D721Med (cell line): ENCODE measurements at regions not wholly inside any gene's neighbourhood (a gene's known extent, or its start where the extent isn't known, plus 50 kb on each side); places are given as distances from the start of the nearest gene placed in this dataset.
A peak's percentile ranks its signal among the peaks of the same experiment; 100 is the strongest.
"Not testable (repeated sequence)": the region's sequence is repeated elsewhere in the genome, so short reads cannot be mapped to it uniquely, and the experiment has no call there.

Experiments used
- DNase-seq: peaks from one replicate; pipeline ENCODE4 v3.0.0; 2011; ENCODE audit warnings: low spot score; ENCODE audit not compliant: insufficient read length
- FAIRE-seq: peaks from 2 replicates; lab custom pipeline; 2011; peaks lifted over from hg19 to GRCh38; lab: Jason Lieb, UNC
- TF ChIP-seq, protein P1 (sequence below): IDR thresholded peaks from 2 replicates; pipeline ENCODE4 v1.5.1; 2012; ENCODE audit warnings: mild to moderate bottlenecking, control low read depth; ENCODE audit not compliant: insufficient read depth; ENCODE audit errors: missing control alignments

DNA sequence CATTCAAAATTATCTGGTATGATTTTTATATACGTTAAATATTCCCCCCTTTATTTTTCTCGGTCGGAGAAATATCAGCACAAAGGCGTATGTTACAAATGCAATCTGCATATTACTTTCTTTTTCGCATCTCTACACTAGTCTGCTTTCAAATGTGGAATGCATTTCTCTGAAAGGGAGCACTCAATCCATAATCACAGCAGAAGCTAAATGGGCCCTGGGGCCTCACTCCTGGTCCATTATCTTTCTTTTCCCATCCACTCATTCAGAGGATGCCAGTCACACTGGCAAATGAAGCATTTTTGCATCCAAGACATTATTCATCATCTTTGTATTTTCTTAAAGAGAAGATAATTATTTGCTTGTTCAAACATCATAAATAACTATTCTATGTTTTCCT, 295.2 kb upstream of the LRP1B start:
- FAIRE-seq, result no peak
- TF ChIP-seq, protein P1, sequence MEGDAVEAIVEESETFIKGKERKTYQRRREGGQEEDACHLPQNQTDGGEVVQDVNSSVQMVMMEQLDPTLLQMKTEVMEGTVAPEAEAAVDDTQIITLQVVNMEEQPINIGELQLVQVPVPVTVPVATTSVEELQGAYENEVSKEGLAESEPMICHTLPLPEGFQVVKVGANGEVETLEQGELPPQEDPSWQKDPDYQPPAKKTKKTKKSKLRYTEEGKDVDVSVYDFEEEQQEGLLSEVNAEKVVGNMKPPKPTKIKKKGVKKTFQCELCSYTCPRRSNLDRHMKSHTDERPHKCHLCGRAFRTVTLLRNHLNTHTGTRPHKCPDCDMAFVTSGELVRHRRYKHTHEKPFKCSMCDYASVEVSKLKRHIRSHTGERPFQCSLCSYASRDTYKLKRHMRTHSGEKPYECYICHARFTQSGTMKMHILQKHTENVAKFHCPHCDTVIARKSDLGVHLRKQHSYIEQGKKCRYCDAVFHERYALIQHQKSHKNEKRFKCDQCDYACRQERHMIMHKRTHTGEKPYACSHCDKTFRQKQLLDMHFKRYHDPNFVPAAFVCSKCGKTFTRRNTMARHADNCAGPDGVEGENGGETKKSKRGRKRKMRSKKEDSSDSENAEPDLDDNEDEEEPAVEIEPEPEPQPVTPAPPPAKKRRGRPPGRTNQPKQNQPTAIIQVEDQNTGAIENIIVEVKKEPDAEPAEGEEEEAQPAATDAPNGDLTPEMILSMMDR, result no peak
- no peak for DNase-seq

DNA sequence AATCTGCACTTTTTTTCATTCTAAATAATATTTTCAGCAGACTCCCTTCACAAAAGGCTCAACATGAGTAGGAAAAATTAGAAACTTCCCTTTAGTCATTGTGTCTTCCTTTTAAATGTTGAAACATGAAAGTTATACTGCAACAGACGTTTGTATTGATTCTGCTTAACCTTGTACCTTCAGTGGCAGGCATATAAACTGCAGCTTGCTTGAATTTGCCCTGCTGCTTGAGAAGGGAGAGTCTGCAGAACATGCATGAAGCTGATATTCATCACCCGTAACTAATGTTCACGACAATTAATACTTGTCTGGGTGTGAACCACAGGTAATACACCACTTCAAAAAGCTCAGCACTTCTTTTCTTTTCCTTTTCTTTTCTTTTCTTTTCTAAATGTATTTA, 294.7 kb upstream of the LRP1B start:
- DNase-seq (no peak), FAIRE-seq (no peak)
- TF ChIP-seq, protein P1, result no peak

GRCh38 chr2:142423603-142424002, 292.8 kb upstream of the LRP1B start:
- no peak for FAIRE-seq
- TF ChIP-seq, protein P1, result no peak
- DNase-seq, result no peak

- no peak for DNase-seq
- TF ChIP-seq, protein P1, result no peak
- peak; percentile 48 for FAIRE-seq
Observed at GRCh38 chr2:142422769-142423168, 292.0 kb upstream of the LRP1B start.

- FAIRE-seq (peak; percentile 95), DNase-seq (no peak)
- TF ChIP-seq, protein P1, result no peak
Observed at GRCh38 chr2:142422041-142422440, 291.2 kb upstream of the LRP1B start.

DNA sequence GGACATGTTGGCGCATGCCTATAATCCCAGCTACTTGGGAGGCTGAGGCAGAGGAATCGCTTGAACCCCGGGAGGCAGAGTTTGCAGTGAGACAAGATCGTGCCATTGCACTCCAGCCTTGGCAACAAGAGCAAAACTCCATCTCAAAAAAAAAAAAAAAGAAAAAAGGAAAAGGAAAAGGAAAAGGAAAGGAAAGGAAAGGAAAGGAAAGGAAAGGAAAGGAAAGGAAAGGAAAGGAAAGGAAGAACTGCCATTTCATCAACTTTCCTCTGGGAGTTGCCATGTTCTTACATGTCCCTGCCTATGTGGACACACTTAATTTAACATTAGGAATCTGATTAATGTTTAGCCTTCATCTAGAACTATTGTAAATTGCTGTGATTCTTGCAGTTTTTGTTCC, 287.9 kb upstream of the LRP1B start:
- DNase-seq, FAIRE-seq: not testable (repeated sequence)

DNA sequence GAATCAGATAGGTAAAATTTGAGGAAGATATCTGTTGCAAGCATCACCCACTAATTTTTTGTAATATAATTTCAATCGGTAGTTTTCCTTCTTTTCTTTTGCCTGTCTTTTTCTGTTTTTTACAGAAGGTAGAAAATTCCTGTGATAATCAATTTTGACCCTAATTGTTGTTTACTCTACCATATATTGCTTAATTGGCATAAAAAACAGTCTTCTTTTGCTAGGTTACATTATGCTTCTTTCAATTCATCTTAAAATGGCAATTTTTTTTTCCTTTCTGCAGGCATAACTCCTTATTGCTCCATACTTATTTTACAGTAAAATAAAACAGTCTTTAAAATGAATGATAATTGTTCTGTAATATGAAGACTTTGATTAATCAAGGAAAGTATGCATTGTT, 286.2 kb upstream of the LRP1B start:
- TF ChIP-seq, protein P1, result no peak
- DNase-seq, result no peak
- no peak for FAIRE-seq

GRCh38 chr2:142415461-142415860, 284.6 kb upstream of the LRP1B start:
- TF ChIP-seq, protein P1, result no peak
- no peak for DNase-seq
- FAIRE-seq, result no peak
